ENCODE measurements at regions not wholly inside any gene's neighbourhood (a gene's known extent, or its start where the extent isn't known, plus 50 kb on each side); places are given as distances from the start of the nearest gene placed in this dataset.

GRCh38 chr5:174839196-174839595, 114.8 kb downstream of the MSX2 start:
- intact Hi-C loops (cut with DNase I; ENCODE audit: low total_unique reads), result no loop called here
- 86 to 100% methylated on average over 1 of the region's 1 CpG for WGBS, 2 donors
- no peak overlapping the region for H3K4me3 ChIP-seq (ENCODE audit: low read depth, poor library complexity, severe bottlenecking)
- TF ChIP-seq POLR2A (IDR thresholded peaks at IDR 0.05) (no peak), CTCF (IDR thresholded peaks at IDR 0.05) (no peak)
- no peak for DNase-seq (ENCODE audit: low spot score in 2 of 2)

GRCh38 chr5:174837919-174838902, 113.8 kb downstream of the MSX2 start:
- 28 to 30% methylated on average over 8 of the region's 8 CpGs for WGBS, 2 donors
- intact Hi-C loops (cut with DNase I; ENCODE audit: low total_unique reads), result no loop called here
- DNase-seq (ENCODE audit: low spot score in 2 of 2), result peak in 1 of 2 donors; percentile 36
- H3K4me3 ChIP-seq (ENCODE audit: low read depth, poor library complexity, severe bottlenecking), result no peak overlapping the region
- TF ChIP-seq CTCF (IDR thresholded peaks at IDR 0.05) (no peak), POLR2A (IDR thresholded peaks at IDR 0.05) (no peak)

- no peak overlapping the region for H3K4me3 ChIP-seq (ENCODE audit: low read depth, poor library complexity, severe bottlenecking)
- WGBS, 2 donors, result 60 to 71% methylated on average over 5 of the region's 5 CpGs
- intact Hi-C loops (cut with DNase I; ENCODE audit: low total_unique reads), result no loop called here
- TF ChIP-seq CTCF (IDR thresholded peaks at IDR 0.05), result no peak
- TF ChIP-seq POLR2A (IDR thresholded peaks at IDR 0.05), result no peak
- no peak for DNase-seq (ENCODE audit: low spot score in 2 of 2)
These were observed 109.7 kb downstream of the MSX2 start for GRCh38 chr5:174834081-174834480.

GRCh38 chr5:174832811-174833210, 108.4 kb downstream of the MSX2 start:
- WGBS, 2 donors, result 65% methylated on average over 2 of the region's 2 CpGs
- H3K4me3 ChIP-seq (ENCODE audit: low read depth, poor library complexity, severe bottlenecking), result no peak overlapping the region
- no peak for DNase-seq (ENCODE audit: low spot score in 2 of 2)
- TF ChIP-seq POLR2A (IDR thresholded peaks at IDR 0.05) (no peak), CTCF (IDR thresholded peaks at IDR 0.05) (no peak)
- intact Hi-C loops (cut with DNase I; ENCODE audit: low total_unique reads), result no loop called here

- no peak overlapping the region for H3K4me3 ChIP-seq (ENCODE audit: low read depth, poor library complexity, severe bottlenecking)
- no peak for DNase-seq (ENCODE audit: low spot score in 2 of 2)
- no peak for TF ChIP-seq POLR2A (IDR thresholded peaks at IDR 0.05)
- no peak for TF ChIP-seq CTCF (IDR thresholded peaks at IDR 0.05)
- 40 to 52% methylated on average over 3 of the region's 3 CpGs for WGBS, 2 donors
- intact Hi-C loops (cut with DNase I; ENCODE audit: low total_unique reads), result no loop called here
These were observed 107.6 kb downstream of the MSX2 start for GRCh38 chr5:174832025-174832424.

All from lower leg skin (tissue), 4 donors.